GM13977 (cell line): ENCODE measurements at regions not wholly inside any gene's neighbourhood (a gene's known extent, or its start where the extent isn't known, plus 50 kb on each side); places are given as distances from the start of the nearest gene placed in this dataset.

Experiments used
- DNase-seq: peaks from one replicate; pipeline ENCODE4 v3.0.0; 2012; ENCODE audit warnings: low spot score
- CTCF ChIP-seq: IDR thresholded peaks from 2 replicates; pipeline ENCODE4 v1.5.1; 2012; ENCODE audit warnings: mild to moderate bottlenecking, control low read depth; ENCODE audit not compliant: insufficient read depth; ENCODE audit errors: extremely low read depth, missing control alignments
- in situ Hi-C: fragments of 300-500 bp; cut with MboI; formaldehyde crosslinking; loops from one replicate; pipeline ENCODE4 v1.12.0; 2022; ENCODE audit warnings: low sequenced_read_pairs, low pct_unique_long_range_greater_than_20kb, mixed read lengths, inconsistent platforms; ENCODE audit not compliant: unreplicated experiment

GRCh38 chr2:175464311-175464670 lies 282.8 kb upstream of the ATP5MC3 start:
- no peak for DNase-seq

GRCh38 chr2:175463589-175464310 lies 282.2 kb upstream of the ATP5MC3 start:
- no peak for TF ChIP-seq CTCF
- DNase-seq, result no peak
- in situ Hi-C loops, result no loop called here

More at GRCh38 chr2:175464311-175464670, 282.8 kb upstream of the ATP5MC3 start:
- no peak for TF ChIP-seq CTCF
- in situ Hi-C loops, result no loop called here

- TF ChIP-seq CTCF, result no peak
- in situ Hi-C loops, result no loop called here
- DNase-seq, result no peak
These were observed 281.7 kb upstream of the ATP5MC3 start for GRCh38 chr2:175463169-175463568.

- TF ChIP-seq CTCF, result no peak
- in situ Hi-C loops, result no loop called here
These were observed 280.7 kb upstream of the ATP5MC3 start for GRCh38 chr2:175462246-175462645.

GRCh38 chr2:175461839-175462238 lies 280.3 kb upstream of the ATP5MC3 start:
- in situ Hi-C loops, result no loop called here
- DNase-seq, result no peak
- TF ChIP-seq CTCF, result no peak

More at GRCh38 chr2:175462246-175462645, 280.7 kb upstream of the ATP5MC3 start:
- DNase-seq, result no peak

GRCh38 chr2:175457895-175458448 lies 276.5 kb upstream of the ATP5MC3 start:
- DNase-seq, result no peak
- TF ChIP-seq CTCF, result no peak
- in situ Hi-C loops, result no loop called here
